Epithelial cell of proximal tubule (primary cell): ENCODE measurements at regions not wholly inside any gene's neighbourhood (a gene's known extent, or its start where the extent isn't known, plus 50 kb on each side); places are given as distances from the start of the nearest gene placed in this dataset.

Experiments
- DNase-seq: peaks from one replicate; pipeline ENCODE4 v3.0.0-alpha.2; 2011; ENCODE audit warnings: low read depth
- H3K4me3 ChIP-seq: 2 replicates; pipeline ENCODE4 v1.5.1; 2011; ENCODE audit warnings: low read depth, mild to moderate bottlenecking, low read length
- CTCF ChIP-seq: conservative IDR thresholded peaks from 2 replicates; pipeline ENCODE4 v1.5.1; 2012; ENCODE audit warnings: low read depth, mild to moderate bottlenecking, low read length

- DNase-seq: no peak
- H3K4me3 ChIP-seq: no peak overlapping the region
- TF ChIP-seq CTCF: no peak
Measured at GRCh38 chr13:68995972-68996667, 1111.5 kb upstream of the ATXN8OS start.

- no peak for TF ChIP-seq CTCF
- no peak for DNase-seq
- H3K4me3 ChIP-seq: no peak overlapping the region
Measured at GRCh38 chr13:68993154-68993553, 1114.5 kb upstream of the ATXN8OS start.

GRCh38 chr13:68988176-68988575, 1119.5 kb upstream of the ATXN8OS start:
- no peak for TF ChIP-seq CTCF
- no peak for DNase-seq
- H3K4me3 ChIP-seq: no peak overlapping the region

- no peak for DNase-seq
- TF ChIP-seq CTCF: no peak
- no peak overlapping the region for H3K4me3 ChIP-seq
Measured at GRCh38 chr13:68987585-68987984, 1120.0 kb upstream of the ATXN8OS start.

- TF ChIP-seq CTCF: no peak
- no peak for DNase-seq
- no peak overlapping the region for H3K4me3 ChIP-seq
Measured at GRCh38 chr13:68984688-68985319, 1122.8 kb upstream of the ATXN8OS start.

- DNase-seq: no peak
- TF ChIP-seq CTCF: no peak
- no peak overlapping the region for H3K4me3 ChIP-seq
Measured at GRCh38 chr13:68982961-68983619, 1124.5 kb upstream of the ATXN8OS start.

- TF ChIP-seq CTCF: no peak
- no peak for DNase-seq
- no peak overlapping the region for H3K4me3 ChIP-seq
Measured at GRCh38 chr13:68976287-68976686, 1131.3 kb upstream of the ATXN8OS start.
